Naive B cell (primary cell): ENCODE measurements at regions not wholly inside any gene's neighbourhood (a gene's known extent, or its start where the extent isn't known, plus 50 kb on each side); places are given as distances from the start of the nearest gene placed in this dataset.

Source experiments
- ATAC-seq, 2 donors: fragments of 150-1000 bp; cut with Tn5 transposase; 2 replicates each; pipeline ENCODE4 v1.10.0; 2021; ENCODE audit warnings: low read depth in 2 of 2, mild to moderate bottlenecking in 2 of 2, moderate library complexity in 2 of 2
- DNase-seq: peaks from one replicate; pipeline ENCODE4 v3.0.0; 2022
- H3K27ac Mint-ChIP-seq, 6 donors: one replicate each; pipeline ENCODE4 v1.8.0; 2020 to 2022; ENCODE audit warnings: mild to moderate bottlenecking in 6 of 6, mixed read lengths in 6 of 6, moderate library complexity in 5 of 6, inconsistent platforms in 2 of 6
- H3K27me3 Mint-ChIP-seq, 3 donors: one replicate each; pipeline ENCODE4 v1.8.0; 2021 to 2022; ENCODE audit warnings: mixed read lengths in 3 of 3, mild to moderate bottlenecking in 1 of 3
- H3K36me3 Mint-ChIP-seq, 2 donors: one replicate each; pipeline ENCODE4 v1.8.0; 2020 to 2022; ENCODE audit warnings: mixed read lengths in 2 of 2, inconsistent platforms in 1 of 2, mild to moderate bottlenecking in 1 of 2
- H3K4me1 Mint-ChIP-seq, 3 donors: one replicate each; pipeline ENCODE4 v1.8.0; 2020 to 2022; ENCODE audit warnings: mixed read lengths in 3 of 3, inconsistent platforms in 1 of 3, mild to moderate bottlenecking in 1 of 3, moderate library complexity in 1 of 3
- H3K4me3 Mint-ChIP-seq, 8 donors: one replicate each; pipeline ENCODE4 v1.8.0; 2020 to 2022; ENCODE audit warnings: mild to moderate bottlenecking in 8 of 8, mixed read lengths in 8 of 8, moderate library complexity in 8 of 8, inconsistent platforms in 2 of 8
- H3K9me3 Mint-ChIP-seq, 7 donors: one replicate each; pipeline ENCODE4 v1.8.0; 2020 to 2022; ENCODE audit warnings: mixed read lengths in 7 of 7, mild to moderate bottlenecking in 5 of 7, inconsistent platforms in 2 of 7, moderate library complexity in 1 of 7

- no peaks in the 10 kb centered on the region for H3K4me1 Mint-ChIP-seq
- peaks cover 6 to 45% (median 16%) of the 10 kb centered on the region in 7 donors for H3K9me3 Mint-ChIP-seq
- no peak for ATAC-seq
- no peaks in the 10 kb centered on the region for H3K27me3 Mint-ChIP-seq
- no peak for DNase-seq
- H3K4me3 Mint-ChIP-seq: no peak overlapping the region
- H3K27ac Mint-ChIP-seq: no peak overlapping the region
- peaks cover 0 to 4% of the 10 kb centered on the region in 2 donors for H3K36me3 Mint-ChIP-seq
Measured at GRCh38 chrX:21056622-21057021, 317.6 kb upstream of the CNKSR2 start.

- no peak overlapping the region for H3K27ac Mint-ChIP-seq
- no peak for ATAC-seq
- H3K27me3 Mint-ChIP-seq: peaks cover 0 to 7% (median 6%) of the 10 kb centered on the region in 3 donors
- no peaks in the 10 kb centered on the region for H3K4me1 Mint-ChIP-seq
- DNase-seq: no peak
- H3K36me3 Mint-ChIP-seq: no peaks in the 10 kb centered on the region
- no peak overlapping the region for H3K4me3 Mint-ChIP-seq
- peaks cover 0 to 7% (median 3%) of the 10 kb centered on the region in 7 donors for H3K9me3 Mint-ChIP-seq
Measured at GRCh38 chrX:21047034-21047455, 327.2 kb upstream of the CNKSR2 start.

GRCh38 chrX:21014326-21014725, 359.9 kb upstream of the CNKSR2 start:
- no peak for ATAC-seq
- Mint-ChIP-seq H3K27ac (no peak overlapping the region), H3K4me3 (no peak overlapping the region), H3K4me1 (no peaks in the 10 kb centered on the region), H3K27me3 (peaks cover 4 to 16% (median 8%) of the 10 kb centered on the region in 3 donors), H3K36me3 (no peaks in the 10 kb centered on the region), H3K9me3 (peaks cover 4 to 20% (median 11%) of the 10 kb centered on the region in 7 donors)
- DNase-seq: no peak

GRCh38 chrX:21004835-21005234, 369.4 kb upstream of the CNKSR2 start:
- H3K9me3 Mint-ChIP-seq: peaks cover 0 to 7% (median 0%) of the 10 kb centered on the region in 7 donors
- no peaks in the 10 kb centered on the region for H3K4me1 Mint-ChIP-seq
- H3K27me3 Mint-ChIP-seq: no peaks in the 10 kb centered on the region
- H3K4me3 Mint-ChIP-seq: no peak overlapping the region
- DNase-seq (no peak), ATAC-seq (no peak)
- H3K36me3 Mint-ChIP-seq: no peaks in the 10 kb centered on the region
- H3K27ac Mint-ChIP-seq: no peak overlapping the region

GRCh38 chrX:20995829-20996228, 378.4 kb upstream of the CNKSR2 start:
- DNase-seq: no peak
- Mint-ChIP-seq H3K27me3 (no peaks in the 10 kb centered on the region), H3K36me3 (no peaks in the 10 kb centered on the region), H3K27ac (no peak overlapping the region), H3K4me1 (no peaks in the 10 kb centered on the region), H3K9me3 (peaks cover 0 to 14% (median 6%) of the 10 kb centered on the region in 7 donors), H3K4me3 (no peak overlapping the region)
- ATAC-seq: no peak

GRCh38 chrX:20989361-20989760, 384.9 kb upstream of the CNKSR2 start:
- no peak overlapping the region for H3K27ac Mint-ChIP-seq
- no peaks in the 10 kb centered on the region for H3K4me1 Mint-ChIP-seq
- H3K9me3 Mint-ChIP-seq: peaks cover 0 to 21% (median 5%) of the 10 kb centered on the region in 7 donors
- ATAC-seq: no peak
- H3K36me3 Mint-ChIP-seq: no peaks in the 10 kb centered on the region
- no peak for DNase-seq
- H3K4me3 Mint-ChIP-seq: no peak overlapping the region
- no peaks in the 10 kb centered on the region for H3K27me3 Mint-ChIP-seq

- Mint-ChIP-seq H3K27me3 (no peaks in the 10 kb centered on the region), H3K4me1 (no peaks in the 10 kb centered on the region), H3K27ac (no peak overlapping the region), H3K4me3 (no peak overlapping the region), H3K9me3 (peaks cover 0 to 21% (median 5%) of the 10 kb centered on the region in 7 donors), H3K36me3 (no peaks in the 10 kb centered on the region)
- no peak for ATAC-seq
- DNase-seq: no peak
Measured at GRCh38 chrX:20988804-20989203, 385.4 kb upstream of the CNKSR2 start.

- ATAC-seq: no peak
- no peak for DNase-seq
- Mint-ChIP-seq H3K27ac (no peak overlapping the region), H3K9me3 (peaks cover 0 to 21% (median 5%) of the 10 kb centered on the region in 7 donors), H3K27me3 (no peaks in the 10 kb centered on the region), H3K36me3 (no peaks in the 10 kb centered on the region), H3K4me3 (no peak overlapping the region), H3K4me1 (no peaks in the 10 kb centered on the region)
Measured at GRCh38 chrX:20988118-20988517, 386.1 kb upstream of the CNKSR2 start.

- ATAC-seq (no peak), DNase-seq (no peak)
- Mint-ChIP-seq H3K27ac (no peak overlapping the region), H3K27me3 (no peaks in the 10 kb centered on the region), H3K9me3 (peaks cover 0 to 17% (median 11%) of the 10 kb centered on the region in 7 donors), H3K4me3 (no peak overlapping the region), H3K36me3 (no peaks in the 10 kb centered on the region), H3K4me1 (no peaks in the 10 kb centered on the region)
Measured at GRCh38 chrX:20980426-20980825, 393.8 kb upstream of the CNKSR2 start.

- Mint-ChIP-seq H3K36me3 (no peaks in the 10 kb centered on the region), H3K4me1 (no peaks in the 10 kb centered on the region), H3K27ac (no peak overlapping the region), H3K4me3 (no peak overlapping the region), H3K27me3 (no peaks in the 10 kb centered on the region), H3K9me3 (peaks cover 0 to 5% (median 0%) of the 10 kb centered on the region in 7 donors)
- ATAC-seq (no peak), DNase-seq (no peak)
Measured at GRCh38 chrX:20974326-20974725, 399.9 kb upstream of the CNKSR2 start.

GRCh38 chrX:20973038-20973437, 401.2 kb upstream of the CNKSR2 start:
- no peaks in the 10 kb centered on the region for H3K27me3 Mint-ChIP-seq
- H3K4me1 Mint-ChIP-seq: no peaks in the 10 kb centered on the region
- DNase-seq (no peak), ATAC-seq (no peak)
- H3K27ac Mint-ChIP-seq: no peak overlapping the region
- H3K36me3 Mint-ChIP-seq: no peaks in the 10 kb centered on the region
- peaks cover 0 to 3% (median 0%) of the 10 kb centered on the region in 7 donors for H3K9me3 Mint-ChIP-seq
- no peak overlapping the region for H3K4me3 Mint-ChIP-seq

GRCh38 chrX:20971250-20971649, 403.0 kb upstream of the CNKSR2 start:
- H3K27me3 Mint-ChIP-seq: no peaks in the 10 kb centered on the region
- no peak for ATAC-seq

GRCh38 chrX:20969565-20969964, 404.7 kb upstream of the CNKSR2 start:
- Mint-ChIP-seq H3K27ac (no peak overlapping the region), H3K9me3 (peaks cover 0 to 8% (median 3%) of the 10 kb centered on the region in 7 donors), H3K27me3 (no peaks in the 10 kb centered on the region), H3K4me1 (no peaks in the 10 kb centered on the region), H3K4me3 (no peak overlapping the region), H3K36me3 (no peaks in the 10 kb centered on the region)
- ATAC-seq (no peak), DNase-seq (no peak)

More at GRCh38 chrX:20971250-20971649, 403.0 kb upstream of the CNKSR2 start:
- Mint-ChIP-seq H3K4me3 (no peak overlapping the region), H3K36me3 (no peaks in the 10 kb centered on the region), H3K4me1 (no peaks in the 10 kb centered on the region), H3K9me3 (peaks cover 0 to 8% (median 4%) of the 10 kb centered on the region in 7 donors), H3K27ac (no peak overlapping the region)
- no peak for DNase-seq

GRCh38 chrX:20968996-20969395, 405.2 kb upstream of the CNKSR2 start:
- ATAC-seq (no peak), DNase-seq (no peak)
- Mint-ChIP-seq H3K4me1 (no peaks in the 10 kb centered on the region), H3K36me3 (no peaks in the 10 kb centered on the region), H3K9me3 (peaks cover 0 to 8% (median 3%) of the 10 kb centered on the region in 7 donors), H3K27ac (no peak overlapping the region), H3K4me3 (no peak overlapping the region), H3K27me3 (no peaks in the 10 kb centered on the region)

GRCh38 chrX:20967725-20968124, 406.5 kb upstream of the CNKSR2 start:
- Mint-ChIP-seq H3K4me1 (no peaks in the 10 kb centered on the region), H3K9me3 (peaks cover 4 to 14% (median 10%) of the 10 kb centered on the region in 7 donors), H3K27ac (no peak overlapping the region), H3K4me3 (no peak overlapping the region), H3K27me3 (no peaks in the 10 kb centered on the region), H3K36me3 (peaks cover 0 to 7% of the 10 kb centered on the region in 2 donors)
- DNase-seq (no peak), ATAC-seq (no peak)
